KOPT-K1 (cell line): ENCODE measurements at regions not wholly inside any gene's neighbourhood (a gene's known extent, or its start where the extent isn't known, plus 50 kb on each side); places are given as distances from the start of the nearest gene placed in this dataset.
"Not testable (repeated sequence)": the region's sequence is repeated elsewhere in the genome, so short reads cannot be mapped to it uniquely, and the experiment has no call there.

ENCODE experiments used
- H3K27ac ChIP-seq: fragments of 200-600 bp; sonication (generic); 2 replicates; pipeline ENCODE4 v1.5.1; 2016; ENCODE audit warnings: antibody characterized with exemption, mild to moderate bottlenecking, low read depth, low read length; ENCODE audit not compliant: poor library complexity, severe bottlenecking
- H3K36me3 ChIP-seq: fragments of 200-600 bp; sonication (generic); 2 replicates; pipeline ENCODE4 v1.5.1; 2017; ENCODE audit warnings: antibody characterized with exemption, mild to moderate bottlenecking, low read length, moderate library complexity; ENCODE audit not compliant: insufficient read depth
- H3K9me3 ChIP-seq: fragments of 200-600 bp; sonication (generic); 2 replicates; pipeline ENCODE4 v1.5.1; 2017; ENCODE audit warnings: antibody characterized with exemption, low read length, mild to moderate bottlenecking; ENCODE audit not compliant: insufficient read depth, poor library complexity, severe bottlenecking

DNA sequence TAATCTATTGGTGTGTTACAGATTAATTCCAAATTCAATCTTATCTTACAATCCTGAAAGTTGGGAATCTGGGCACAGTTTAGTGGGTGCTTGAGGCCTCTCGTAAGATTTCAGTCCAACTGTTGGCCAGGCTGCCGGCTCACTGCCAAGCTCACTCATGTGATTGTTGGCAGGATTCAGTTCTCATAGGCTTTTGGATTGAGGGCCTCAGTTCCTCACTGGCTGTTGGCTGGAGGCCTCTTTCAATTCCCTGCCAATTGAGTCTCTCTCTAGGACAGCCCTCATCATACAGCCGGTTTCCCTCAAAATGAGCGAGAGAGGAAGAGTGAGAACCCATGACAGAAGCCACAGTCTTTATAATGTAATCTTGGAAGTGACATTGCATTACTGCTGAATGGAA lies 123.5 kb upstream of the FBXO33 start:
- Histone ChIP-seq H3K36me3 (no peaks in the 10 kb centered on the region), H3K27ac (no peak overlapping the region), H3K9me3 (peaks cover 6% of the 10 kb centered on the region)

DNA sequence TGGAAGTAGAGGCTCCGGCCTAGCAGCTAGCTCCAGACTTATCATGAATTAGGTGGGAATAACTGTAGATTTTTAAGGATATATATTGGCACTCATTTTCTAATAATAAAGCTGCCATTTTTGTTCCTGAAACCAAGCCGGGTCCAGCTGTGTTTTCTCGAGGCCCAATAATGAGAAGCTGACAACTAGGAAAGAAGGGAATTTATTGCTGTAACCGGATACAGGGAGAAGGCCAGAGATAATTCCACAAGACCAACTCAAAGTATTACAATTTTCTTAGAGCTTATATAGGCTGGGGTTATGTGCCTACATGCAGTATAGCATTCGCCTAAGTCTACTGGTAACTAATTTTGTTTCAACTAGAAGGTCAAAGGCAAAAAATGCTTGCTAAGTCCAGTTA lies 122.3 kb upstream of the FBXO33 start:
- no peaks in the 10 kb centered on the region for H3K36me3 ChIP-seq
- no peak overlapping the region for H3K27ac ChIP-seq
- H3K9me3 ChIP-seq = peaks cover 6% of the 10 kb centered on the region

DNA sequence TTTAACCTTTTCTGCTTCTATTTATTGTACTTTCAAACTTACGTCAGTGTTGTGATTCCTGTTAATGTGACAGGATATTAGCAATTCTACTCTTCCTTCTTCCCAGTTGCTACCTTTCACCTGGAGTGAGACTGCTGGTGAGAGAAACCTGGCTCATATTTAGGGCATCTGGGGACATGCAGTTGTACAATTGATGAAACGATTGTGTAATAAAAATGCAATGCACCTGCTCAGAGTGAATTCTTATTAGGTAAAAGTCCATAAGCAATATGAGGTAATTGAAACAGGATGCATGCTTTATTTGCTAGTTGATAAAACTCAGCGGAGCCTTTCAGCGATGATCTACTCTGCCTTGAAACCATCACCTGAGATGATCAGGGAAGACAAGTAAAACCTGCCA lies 116.1 kb upstream of the FBXO33 start:
- Histone ChIP-seq H3K9me3 (no peaks in the 10 kb centered on the region), H3K36me3 (no peaks in the 10 kb centered on the region), H3K27ac (no peak overlapping the region)

DNA sequence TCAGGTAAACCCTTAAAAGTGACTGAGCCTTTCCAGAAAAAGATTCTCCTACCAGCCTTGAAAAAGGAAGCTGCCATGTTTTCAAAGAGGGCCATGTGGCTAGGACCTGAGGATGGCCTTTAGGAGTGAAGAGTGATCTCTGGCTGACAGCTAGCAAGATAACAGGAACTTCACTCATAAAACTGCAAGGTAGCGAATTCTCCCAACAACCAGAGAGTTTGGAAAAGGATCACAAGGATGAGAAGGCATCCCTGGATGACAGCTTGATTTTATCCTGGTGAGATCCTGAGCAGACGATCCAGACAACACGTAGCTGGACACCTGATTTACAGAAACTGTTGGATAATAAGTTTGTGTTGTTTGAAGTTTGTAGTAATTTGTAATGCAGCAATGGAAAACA lies 115.6 kb upstream of the FBXO33 start:
- Histone ChIP-seq H3K36me3 (no peaks in the 10 kb centered on the region), H3K27ac (no peak overlapping the region), H3K9me3 (no peaks in the 10 kb centered on the region)

DNA sequence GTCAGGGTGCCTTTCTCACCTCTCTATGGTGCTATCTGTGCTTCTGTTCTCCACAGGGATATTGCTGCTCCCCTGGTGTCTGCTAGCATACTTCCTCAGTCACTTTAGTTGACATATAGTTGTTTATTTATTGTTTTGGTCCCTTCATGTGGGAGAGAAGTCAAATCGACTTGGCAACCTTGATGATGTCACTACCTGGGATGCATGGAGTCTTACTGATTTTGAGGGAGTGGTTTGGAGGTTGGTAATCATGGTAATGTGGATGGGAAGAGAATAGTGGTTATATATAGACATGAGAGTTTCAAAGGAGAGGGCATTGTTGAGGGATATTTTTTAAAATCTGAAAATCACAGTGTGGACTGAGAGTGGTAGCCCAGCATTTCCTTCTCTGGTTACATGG lies 73.6 kb upstream of the FBXO33 start:
- Histone ChIP-seq H3K9me3 (no peaks in the 10 kb centered on the region), H3K36me3 (no peaks in the 10 kb centered on the region), H3K27ac (no peak overlapping the region)

DNA sequence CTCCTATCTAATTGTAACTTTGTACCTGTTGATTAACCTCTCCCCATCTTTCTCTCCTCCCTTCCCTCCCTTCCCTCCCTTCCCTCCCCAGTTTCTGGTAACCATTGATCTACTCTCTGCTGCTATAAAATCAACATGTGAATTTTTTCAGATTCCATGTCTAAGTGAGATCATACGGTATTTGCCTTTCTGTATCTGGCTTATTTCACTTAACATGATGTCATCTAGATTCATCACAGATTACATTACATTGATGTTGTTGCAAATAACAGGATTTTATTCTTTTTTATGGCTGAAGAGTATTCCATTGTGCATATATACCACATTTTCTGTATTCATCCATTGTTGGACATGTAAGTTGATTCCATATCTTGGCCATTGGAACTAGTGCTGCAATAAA lies 68.0 kb upstream of the FBXO33 start:
- peaks cover 26% of the 10 kb centered on the region for H3K9me3 ChIP-seq
- no peak overlapping the region for H3K27ac ChIP-seq

DNA sequence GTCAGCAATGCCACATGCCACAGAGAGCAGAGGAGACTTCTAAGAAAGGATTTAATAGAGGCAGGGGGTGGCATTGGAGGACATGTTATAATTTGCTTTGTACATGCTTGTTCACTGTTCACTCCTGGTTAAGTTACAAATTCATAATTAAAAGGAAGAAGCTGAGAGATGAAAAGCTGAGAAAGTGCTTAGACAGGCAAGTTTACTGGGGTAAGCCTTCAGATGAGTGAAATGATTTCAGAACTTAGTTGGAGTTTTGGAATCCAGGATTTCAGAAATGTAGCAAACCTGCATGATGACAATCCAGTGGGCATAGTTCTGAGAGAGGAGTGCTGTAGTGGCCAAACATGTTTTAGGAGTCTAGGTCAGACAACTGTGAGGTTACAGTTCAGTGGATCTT lies 67.3 kb upstream of the FBXO33 start:
- no peaks in the 10 kb centered on the region for H3K36me3 ChIP-seq
- H3K9me3 ChIP-seq = peaks cover 26% of the 10 kb centered on the region
- H3K27ac ChIP-seq = no peak overlapping the region

More for the DNA sequence above, 68.0 kb upstream of the FBXO33 start:
- H3K36me3 ChIP-seq = no peaks in the 10 kb centered on the region

DNA sequence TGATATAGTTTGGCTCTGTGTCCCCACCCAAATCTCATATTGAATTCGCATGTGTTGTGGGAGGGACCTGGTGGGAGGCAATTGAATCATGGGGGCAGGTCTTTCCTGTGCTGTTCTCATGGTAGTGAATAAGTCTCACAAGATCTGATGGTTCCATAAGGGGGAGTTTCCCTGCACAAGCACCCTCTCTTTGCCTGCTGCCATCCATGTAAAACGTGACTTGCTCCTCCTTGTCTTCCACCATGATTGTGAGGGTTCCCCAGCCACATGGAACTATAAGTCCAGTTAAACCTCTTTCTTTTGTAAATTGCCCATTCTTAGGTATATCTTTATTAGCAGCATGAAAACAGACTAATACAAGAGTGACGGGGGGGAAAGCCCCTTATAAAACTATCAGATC lies 65.4 kb upstream of the FBXO33 start:
- H3K36me3 ChIP-seq, H3K27ac ChIP-seq: not testable (repeated sequence)
- peaks cover 26% of the 10 kb centered on the region for H3K9me3 ChIP-seq

DNA sequence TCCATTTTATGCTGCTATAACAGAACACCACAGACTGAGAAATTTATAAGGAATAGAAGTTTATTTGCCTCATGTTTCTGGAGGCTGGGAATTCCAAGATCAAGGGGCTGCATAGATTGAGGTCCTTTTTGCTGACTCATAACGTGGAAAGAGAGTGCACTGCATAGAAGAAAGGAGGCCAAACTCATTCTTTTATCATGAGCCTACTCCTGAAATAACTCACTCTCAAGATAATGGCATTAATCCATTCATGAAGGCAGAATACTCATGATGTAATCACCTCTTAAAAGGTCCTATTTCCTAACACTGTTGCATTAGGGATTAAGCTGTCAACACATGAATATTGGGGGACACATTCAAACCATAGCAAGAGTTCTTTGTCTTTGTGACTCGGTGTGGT lies 60.0 kb upstream of the FBXO33 start:
- Histone ChIP-seq H3K9me3 (peaks cover 19% of the 10 kb centered on the region), H3K27ac (no peak overlapping the region), H3K36me3 (no peaks in the 10 kb centered on the region)

DNA sequence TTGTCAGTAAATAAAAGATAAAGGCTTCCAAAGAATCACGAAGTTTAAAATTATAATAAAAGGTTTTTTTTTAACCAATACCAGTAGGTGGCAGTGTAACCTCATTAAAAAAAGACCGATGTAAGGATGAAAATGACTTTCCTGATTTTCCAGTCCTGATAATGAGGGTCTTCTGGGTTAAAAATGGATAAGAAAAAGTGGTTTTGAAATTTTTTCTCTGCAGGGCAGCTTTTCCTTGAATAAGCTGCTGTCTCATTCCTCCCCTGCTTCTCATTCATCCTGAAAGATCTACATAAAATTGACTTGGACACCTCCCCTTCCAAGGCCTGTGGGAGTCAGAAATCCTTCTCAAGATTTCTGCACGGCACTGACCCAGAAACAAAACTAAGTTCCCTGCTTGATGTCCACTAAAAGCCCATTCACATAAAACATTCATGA lies 58.9 kb upstream of the FBXO33 start:
- Histone ChIP-seq H3K9me3 (peaks cover 7% of the 10 kb centered on the region), H3K27ac (no peak overlapping the region), H3K36me3 (no peaks in the 10 kb centered on the region)

DNA sequence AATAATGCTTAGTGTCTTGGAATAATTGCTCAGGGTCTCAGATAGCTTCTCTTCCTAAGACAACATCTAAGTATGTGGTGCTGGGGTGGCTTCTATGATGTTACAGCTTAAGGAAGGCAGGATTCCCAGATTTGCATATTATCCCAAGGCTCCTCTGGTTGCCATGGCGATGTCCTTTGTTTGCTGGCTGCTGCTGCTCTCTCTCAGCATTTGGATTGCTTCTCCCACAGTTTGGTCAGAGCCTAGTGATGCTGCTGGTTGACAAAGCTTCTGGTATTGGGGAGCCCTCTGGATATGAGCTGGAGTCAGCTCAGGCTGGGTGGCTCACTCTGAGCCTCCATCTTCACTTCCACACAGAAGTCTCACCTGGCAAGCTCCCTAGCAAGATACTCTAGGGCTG lies 56.4 kb upstream of the FBXO33 start:
- no peaks in the 10 kb centered on the region for H3K36me3 ChIP-seq
- H3K27ac ChIP-seq = no peak overlapping the region
- H3K9me3 ChIP-seq = no peaks in the 10 kb centered on the region

DNA sequence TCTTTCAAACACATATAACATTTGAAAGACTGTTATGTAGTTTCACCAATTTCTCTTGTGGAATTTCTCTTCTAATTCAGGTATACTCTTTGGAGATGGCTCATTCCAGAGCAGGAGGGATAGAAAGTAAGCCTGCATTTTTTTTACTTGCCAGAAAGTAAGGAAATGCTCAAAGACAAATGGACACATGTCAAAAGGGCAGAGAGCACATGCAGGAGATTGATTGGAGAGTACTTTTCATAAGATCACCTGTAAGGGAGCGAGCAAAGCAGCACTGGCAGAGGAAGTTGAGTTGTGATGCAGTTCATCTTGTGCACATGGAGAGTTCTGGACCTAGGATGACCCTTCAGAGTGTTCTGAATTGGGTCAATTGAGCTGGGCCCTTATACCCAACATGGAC lies 51.4 kb upstream of the FBXO33 start:
- no peaks in the 10 kb centered on the region for H3K36me3 ChIP-seq
- H3K9me3 ChIP-seq = no peaks in the 10 kb centered on the region
- H3K27ac ChIP-seq = no peak overlapping the region
